Stimulated activated CD4-positive, alpha-beta T cell treated with anti-CD3 and anti-CD28 coated beads, Interleukin-4, amount 100 ng/mL, for 1 hour (primary cell): ENCODE measurements at regions not wholly inside any gene's neighbourhood (a gene's known extent, or its start where the extent isn't known, plus 50 kb on each side); places are given as distances from the start of the nearest gene placed in this dataset.

Experiments
- DNase-seq: peaks from one replicate; pipeline ENCODE4 v3.0.0-alpha.2; 2020

- no peak for DNase-seq
These were observed 105.4 kb upstream of the LCLAT1 start for GRCh38 chr2:30341500-30342267.

DNA sequence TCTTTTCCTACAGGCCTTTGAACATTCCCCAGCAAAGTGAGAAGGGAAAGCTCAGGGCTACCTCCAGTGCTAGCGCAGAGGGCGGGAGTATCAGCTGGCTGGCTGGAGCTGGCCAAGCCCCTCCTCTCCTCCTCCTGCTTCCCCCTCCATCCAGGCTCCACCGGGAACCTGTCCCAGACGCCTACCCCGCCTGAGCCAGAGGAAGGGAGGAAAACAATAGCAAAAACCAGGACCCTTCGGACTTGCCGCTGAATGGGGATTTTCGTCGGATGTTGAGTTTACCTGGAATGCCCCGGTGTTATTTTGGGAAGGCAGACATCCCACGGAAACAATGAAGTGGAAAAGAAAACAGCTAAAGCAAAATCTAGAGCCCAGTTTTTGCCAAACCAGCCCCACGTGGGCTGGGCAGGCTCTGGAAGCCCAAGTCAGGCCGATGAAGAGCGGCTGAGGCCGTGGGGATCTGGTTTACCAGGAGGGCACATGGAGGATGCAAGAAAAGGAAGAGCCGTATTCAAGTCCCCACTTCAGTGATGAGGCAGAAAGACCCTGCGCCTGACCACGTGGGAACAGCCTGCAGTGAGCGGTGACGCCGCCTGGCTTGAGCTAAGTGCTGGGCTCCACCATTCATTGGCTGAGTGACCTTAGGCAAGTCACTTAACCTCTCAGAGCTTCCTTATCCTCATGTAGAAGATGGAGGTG, 100.4 kb upstream of the LCLAT1 start:
- no peak for DNase-seq

- DNase-seq = no peak
These were observed 98.2 kb upstream of the LCLAT1 start for GRCh38 chr2:30348825-30349224.

- no peak for DNase-seq
These were observed 97.4 kb upstream of the LCLAT1 start for GRCh38 chr2:30349691-30350090.

DNA sequence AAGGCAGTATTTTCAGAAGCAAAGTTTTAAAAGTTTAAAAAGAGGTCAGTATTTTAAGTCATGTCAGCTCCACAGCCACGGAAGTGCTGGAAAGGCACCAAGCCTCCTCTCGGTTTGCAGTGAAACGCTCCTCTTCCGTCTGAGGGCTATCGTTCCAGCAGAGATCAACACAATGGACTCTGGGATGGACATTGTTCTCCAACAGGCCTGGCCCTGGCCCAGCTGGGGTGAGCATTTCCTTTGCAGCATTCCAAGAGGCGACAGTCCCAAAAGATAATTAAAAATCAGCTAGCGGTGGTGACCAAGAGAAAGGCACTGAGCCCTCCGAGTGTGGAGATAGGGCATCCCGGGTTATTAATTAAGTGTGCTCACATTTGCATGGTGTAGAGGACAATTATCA, 95.9 kb upstream of the LCLAT1 start:
- DNase-seq = no peak

- no peak for DNase-seq
These were observed 95.1 kb upstream of the LCLAT1 start for GRCh38 chr2:30351949-30352348.

DNA sequence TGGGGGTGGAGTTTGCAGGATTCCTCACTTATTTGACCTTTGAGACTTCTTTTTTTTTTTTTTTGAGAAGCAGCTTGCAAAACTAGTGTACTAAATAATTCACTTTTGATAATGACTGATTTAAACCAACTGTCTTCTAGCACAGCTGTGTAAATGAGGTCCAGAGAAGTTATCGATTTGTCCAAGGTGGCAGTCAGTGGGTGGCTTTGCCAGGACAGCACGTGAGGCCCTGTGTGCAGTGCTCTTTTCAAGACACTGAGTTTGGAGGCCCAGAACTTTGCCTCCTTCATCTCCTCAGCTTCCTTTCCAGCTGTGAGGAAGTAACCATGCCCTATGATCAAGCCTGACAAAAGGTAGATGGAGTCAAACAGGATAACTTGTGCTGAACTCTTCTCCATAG, 92.9 kb upstream of the LCLAT1 start:
- no peak for DNase-seq

DNA sequence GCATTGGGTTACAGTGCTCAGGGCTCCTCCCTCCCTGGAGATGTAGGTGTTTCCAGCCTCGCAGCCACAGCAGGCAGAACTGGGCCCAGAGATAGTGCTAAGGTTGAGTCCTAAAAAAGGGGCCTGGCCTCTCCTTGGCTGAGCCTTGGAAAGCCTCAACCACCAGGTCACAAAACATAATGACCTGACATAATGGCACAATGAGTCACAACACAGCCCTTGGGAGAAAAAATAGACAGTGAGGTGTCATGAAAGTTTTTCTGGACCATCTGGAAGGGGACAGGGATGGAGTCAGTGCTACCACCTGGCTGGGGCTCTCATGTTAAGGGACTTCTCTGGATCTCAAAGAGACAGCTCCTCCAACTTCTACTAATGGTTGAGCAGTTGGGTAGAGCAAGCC, 92.4 kb upstream of the LCLAT1 start:
- DNase-seq = no peak

DNA sequence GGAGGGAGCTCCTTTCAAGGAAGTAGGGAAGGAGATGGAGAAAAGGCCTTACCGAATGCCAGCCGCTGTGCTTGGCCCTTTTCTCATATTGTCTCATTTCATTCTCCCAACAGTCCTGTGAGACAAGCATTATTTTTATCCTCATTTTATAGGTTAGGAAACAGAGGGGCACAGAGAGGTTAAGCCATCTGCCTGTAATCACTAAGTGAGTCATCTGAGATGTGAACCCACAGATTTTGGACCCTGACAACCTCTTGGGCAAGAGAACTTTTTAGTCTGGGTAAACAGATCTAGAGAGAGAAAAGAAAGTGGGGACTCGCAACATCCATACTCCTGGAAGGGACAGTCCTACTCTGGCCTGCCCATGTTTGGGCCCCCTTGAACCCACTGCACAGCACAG, 91.7 kb upstream of the LCLAT1 start:
- DNase-seq = no peak

- no peak for DNase-seq
These were observed 91.0 kb upstream of the LCLAT1 start for GRCh38 chr2:30356071-30356470.

- DNase-seq = no peak
These were observed 90.3 kb upstream of the LCLAT1 start for GRCh38 chr2:30356776-30357175.

DNA sequence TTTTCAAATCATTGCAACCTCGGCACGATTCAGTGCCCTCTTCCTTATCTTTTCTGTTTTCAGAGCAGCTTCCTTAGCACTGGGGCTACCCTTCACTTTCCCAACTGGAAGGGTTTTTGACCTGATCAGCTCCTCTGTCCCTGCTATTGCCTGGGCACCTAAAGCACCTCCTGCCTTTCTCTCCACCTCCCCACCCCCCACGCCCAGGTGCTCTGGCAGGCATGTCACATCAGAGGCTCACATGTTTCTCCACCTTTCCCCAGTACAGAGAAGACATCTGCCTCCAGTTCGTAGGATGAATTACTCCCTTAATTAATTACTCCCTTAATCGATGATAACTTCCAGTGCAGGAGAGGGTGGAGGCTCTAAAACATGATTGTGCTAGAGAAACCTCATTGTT, 88.7 kb upstream of the LCLAT1 start:
- no peak for DNase-seq

- no peak for DNase-seq
These were observed 88.2 kb upstream of the LCLAT1 start for GRCh38 chr2:30358842-30359241.

GRCh38 chr2:30359644-30360167, 87.3 kb upstream of the LCLAT1 start:
- no peak for DNase-seq

DNA sequence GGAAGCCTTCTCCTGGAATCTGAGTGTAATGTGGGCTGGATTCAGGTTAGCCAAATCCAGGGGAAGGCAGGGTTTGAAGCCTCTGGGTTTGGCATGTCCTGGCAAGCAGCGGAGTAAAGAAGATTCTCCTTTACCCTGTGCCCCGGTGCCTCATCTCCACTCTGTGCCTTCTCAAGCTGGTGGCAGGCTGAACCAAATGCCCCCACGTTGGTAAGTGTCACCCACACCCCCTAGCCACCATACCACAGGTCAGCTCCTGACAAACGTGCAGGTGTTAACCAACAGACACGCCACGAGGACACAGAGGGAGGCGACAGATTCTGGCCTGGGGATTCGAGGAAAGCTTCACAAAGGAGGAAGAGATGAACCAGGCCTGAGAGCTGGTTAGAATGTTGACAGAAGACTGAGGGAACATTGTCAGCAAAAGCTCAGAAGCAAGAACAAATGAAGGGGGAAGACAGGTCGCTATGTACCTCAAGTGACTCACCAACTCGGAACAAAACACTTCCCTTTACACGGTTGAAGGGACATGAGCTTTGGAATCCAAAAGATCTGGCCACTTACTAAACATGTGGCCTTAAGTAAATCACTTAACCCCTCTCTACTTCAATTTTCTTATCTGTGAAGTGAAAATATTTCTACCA, 85.2 kb upstream of the LCLAT1 start:
- DNase-seq = no peak

DNA sequence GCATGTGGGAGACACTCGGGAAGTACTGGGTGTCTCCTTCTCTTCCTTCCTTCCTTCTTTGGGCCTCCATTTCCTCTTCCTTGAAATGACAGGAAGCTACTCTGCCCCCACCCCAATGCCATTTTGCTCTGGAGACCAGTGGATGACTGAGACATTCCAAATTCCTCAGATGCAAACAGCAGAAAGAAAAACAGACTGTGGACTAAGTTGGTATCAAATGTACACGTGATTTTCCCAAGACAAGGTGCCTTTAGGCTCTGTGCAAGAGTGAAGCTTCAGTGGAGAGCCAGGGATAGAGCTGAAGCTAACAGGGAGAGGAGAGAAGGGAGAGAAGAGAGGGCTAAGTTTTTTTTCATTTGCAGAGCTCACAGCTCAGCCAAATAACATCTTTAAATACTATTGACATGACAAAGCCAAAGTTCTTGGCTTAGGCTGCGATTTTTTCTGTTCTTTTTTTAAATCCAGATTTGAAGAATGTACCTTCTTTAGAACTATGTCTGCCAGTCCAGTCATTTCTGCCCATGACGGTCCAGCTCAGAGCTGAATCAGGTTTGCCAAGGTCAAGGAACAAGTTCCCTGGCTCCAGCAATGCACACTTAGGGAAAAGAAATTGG, 84.5 kb upstream of the LCLAT1 start:
- no peak for DNase-seq

DNA sequence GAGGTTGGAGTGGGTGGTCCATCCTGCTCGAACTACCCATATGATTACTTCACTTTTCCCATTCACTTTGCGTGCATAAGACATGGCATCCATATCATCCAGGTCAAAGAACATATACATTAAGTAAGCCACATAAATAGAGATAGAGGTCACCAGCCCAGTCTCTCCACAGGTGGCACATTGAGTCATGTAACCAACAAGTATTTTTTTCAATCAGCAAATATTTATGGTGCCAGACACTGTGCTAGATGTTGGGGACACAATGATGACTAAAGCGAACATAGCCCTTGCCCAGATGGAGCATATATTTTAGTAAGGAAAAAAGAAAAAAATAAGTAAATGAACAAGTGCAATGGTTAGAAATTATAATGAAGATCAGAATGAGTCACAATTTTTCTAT, 83.6 kb upstream of the LCLAT1 start:
- DNase-seq = no peak

DNA sequence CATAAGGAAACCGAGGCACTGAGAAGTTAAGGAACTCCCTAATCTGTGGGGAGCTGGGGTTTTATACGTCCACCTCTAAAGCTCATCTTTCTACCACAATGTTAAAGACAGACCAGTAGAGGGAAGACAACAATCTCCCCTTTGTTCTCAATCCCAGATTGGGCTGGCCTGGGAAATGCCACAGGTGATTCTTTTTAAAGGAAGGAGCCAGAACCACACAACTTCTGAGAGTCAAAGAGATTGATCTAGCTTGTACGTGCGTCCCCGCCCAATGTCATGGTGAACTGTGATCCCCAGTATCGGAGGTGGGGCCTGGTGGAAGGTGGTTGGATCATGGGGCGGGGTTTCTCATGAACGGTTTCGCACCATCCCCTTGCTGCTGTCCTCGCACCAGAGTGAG, 81.8 kb upstream of the LCLAT1 start:
- no peak for DNase-seq

GRCh38 chr2:30366199-30366691, 80.8 kb upstream of the LCLAT1 start:
- DNase-seq = peak; percentile 34

- DNase-seq = no peak
These were observed 79.6 kb upstream of the LCLAT1 start for GRCh38 chr2:30367232-30368070.

- DNase-seq = no peak
These were observed 78.8 kb upstream of the LCLAT1 start for GRCh38 chr2:30368258-30368657.

GRCh38 chr2:30371028-30371689, 75.9 kb upstream of the LCLAT1 start:
- no peak for DNase-seq
